SH-SY5Y (cell line): ENCODE measurements at regions not wholly inside any gene's neighbourhood (a gene's known extent, or its start where the extent isn't known, plus 50 kb on each side); places are given as distances from the start of the nearest gene placed in this dataset.

Experiments
- GATA2 ChIP-seq: IDR thresholded peaks from 2 replicates; pipeline ENCODE4 v1.6.1; 2011; ENCODE audit warnings: mild to moderate bottlenecking, low read depth, low read length
- GATA3 ChIP-seq: IDR thresholded peaks from 2 replicates; pipeline ENCODE4 v1.6.1; 2011; ENCODE audit warnings: low read depth, mild to moderate bottlenecking, low read length, moderate library complexity

GRCh38 chr4:110978761-110979160 is 355.9 kb upstream of the PITX2 start:
- TF ChIP-seq GATA2 (no peak), GATA3 (no peak)
